CD4-positive, alpha-beta T cell (primary cell): ENCODE measurements at regions not wholly inside any gene's neighbourhood (a gene's known extent, or its start where the extent isn't known, plus 50 kb on each side); places are given as distances from the start of the nearest gene placed in this dataset.

ENCODE experiments used
- ATAC-seq: fragments of 200-7000 bp; cut with Tn5 transposase; one replicate; pipeline ENCODE4 v1.10.0; 2022; ENCODE audit warnings: mild to moderate bottlenecking; ENCODE audit not compliant: poor library complexity
- CTCF ChIA-PET: fragments of 350-600 bp; sonication (Branson Sonifier 250); formaldehyde crosslinking; loops from one replicate; lab custom pipeline; 2021; ENCODE audit warnings: antibody characterized with exemption, inconsistent platforms; lab: Charles Lee
- POLR2A ChIA-PET: fragments of 350-600 bp; sonication (Branson Sonifier 250); formaldehyde crosslinking; loops from one replicate; lab custom pipeline; 2021; ENCODE audit warnings: antibody characterized with exemption, inconsistent platforms; lab: Charles Lee
- DNase-seq, 14 experiments: peaks; one replicate each; pipeline ENCODE4 v3.0.0-alpha.2; 2013 to 2020; ENCODE audit warnings: mixed read lengths in 2 of 14
- H3K27ac ChIP-seq, 2 donors: one replicate each; pipeline versions ENCODE4 v1.5.1 to v1.7.0; 2013; ENCODE audit warnings: low read length in 2 of 2, low read depth in 1 of 2, mild to moderate bottlenecking in 1 of 2
- H3K27me3 ChIP-seq, 2 experiments: 1 replicate in 1 of 2; 2 replicates in 1 of 2; pipeline versions ENCODE4 v1.6.1 to v1.7.0; 2013; ENCODE audit warnings: low read length in 2 of 2, control low read depth in 1 of 2, mild to moderate bottlenecking in 1 of 2, moderate library complexity in 1 of 2; ENCODE audit not compliant: insufficient read depth in 2 of 2, control insufficient read depth in 1 of 2
- H3K36me3 ChIP-seq: one replicate; pipeline ENCODE4 v1.6.1; 2013; ENCODE audit warnings: low read length, control low read depth; ENCODE audit not compliant: insufficient read depth
- H3K4me1 ChIP-seq: one replicate; pipeline ENCODE4 v1.6.1; 2013; ENCODE audit warnings: low read length, control low read depth; ENCODE audit not compliant: insufficient read depth
- H3K4me3 ChIP-seq: one replicate; pipeline ENCODE4 v1.5.1; 2013; ENCODE audit warnings: mild to moderate bottlenecking, low read length, moderate library complexity
- H3K9me3 ChIP-seq, 2 experiments: 1 replicate in 1 of 2; 2 replicates in 1 of 2; pipeline versions ENCODE4 v1.6.1 to v1.7.0; 2013; ENCODE audit warnings: low read length in 2 of 2, mild to moderate bottlenecking in 2 of 2, control low read depth in 1 of 2, moderate library complexity in 1 of 2; ENCODE audit not compliant: control insufficient read depth in 1 of 2, insufficient read depth in 1 of 2
- H3K27ac Mint-ChIP-seq: one replicate; pipeline ENCODE4 v1.8.0; 2020; ENCODE audit warnings: mixed read lengths
- H3K27me3 Mint-ChIP-seq: one replicate; pipeline ENCODE4 v1.8.0; 2021; ENCODE audit warnings: mixed read lengths
- H3K36me3 Mint-ChIP-seq: one replicate; pipeline ENCODE4 v1.8.0; 2021; ENCODE audit warnings: low read depth, mixed read lengths
- H3K4me1 Mint-ChIP-seq: one replicate; pipeline ENCODE4 v1.8.0; 2021; ENCODE audit warnings: low read depth, mixed read lengths
- H3K4me3 Mint-ChIP-seq: one replicate; pipeline ENCODE4 v1.8.0; 2020; ENCODE audit warnings: mild to moderate bottlenecking, mixed read lengths
- H3K9me3 Mint-ChIP-seq: one replicate; pipeline ENCODE4 v1.8.0; 2020; ENCODE audit warnings: mixed read lengths
- intact Hi-C, 2 experiments: fragments of 100-400 bp; cut with DNase I in 1 of 2; cut with micrococcal nuclease in 1 of 2; formaldehyde crosslinking; loops; one replicate each; pipeline versions ENCODE4 v1.15.1 to v1.9.0; 2023 to 2025; cut with DNase I, micrococcal nuclease
- TF ChIP-seq, protein P1 (sequence below): fragments of 200-600 bp; IDR thresholded peaks from one replicate; pipeline ENCODE4 v1.8.0; 2022; ENCODE audit warnings: antibody characterized with exemption, mild to moderate bottlenecking

DNA sequence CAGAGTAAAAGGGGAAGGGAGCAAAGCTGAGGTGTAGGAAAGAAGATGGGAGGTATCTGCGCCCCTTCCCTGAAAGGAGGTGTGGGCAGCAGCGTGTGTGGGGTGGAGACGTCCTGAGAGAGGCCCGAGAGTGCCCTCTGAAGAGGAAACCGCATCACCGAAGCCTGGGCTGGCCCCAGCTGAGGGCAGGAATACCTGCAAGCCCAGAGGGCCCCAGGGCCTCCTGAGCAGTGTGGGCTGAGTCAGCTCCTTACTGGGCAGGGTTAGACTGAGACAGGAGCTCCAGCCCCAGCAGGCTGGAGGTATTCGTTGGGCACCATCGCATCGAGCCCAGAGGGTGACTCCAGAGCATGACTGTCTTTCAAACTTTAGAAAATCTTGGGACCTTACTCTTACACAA lies 534.0 kb upstream of the B3GAT1 start:
- no peak overlapping the region for H3K27ac ChIP-seq
- no peak overlapping the region for H3K4me3 ChIP-seq
- H3K4me1 Mint-ChIP-seq: no peaks in the 10 kb centered on the region
- no peak for ATAC-seq
- no peaks in the 10 kb centered on the region for H3K9me3 Mint-ChIP-seq
- H3K27me3 ChIP-seq: peaks cover 0 to 13% of the 10 kb centered on the region in 2 experiments
- no peaks in the 10 kb centered on the region for H3K4me1 ChIP-seq
- intact Hi-C loops: no loop called here
- H3K36me3 ChIP-seq: no peaks in the 10 kb centered on the region
- H3K4me3 Mint-ChIP-seq: no peak overlapping the region
- no peaks in the 10 kb centered on the region for H3K36me3 Mint-ChIP-seq
- ChIA-PET CTCF (no interaction called here), POLR2A (no interaction called here)
- H3K27me3 Mint-ChIP-seq: peaks cover 28% of the 10 kb centered on the region
- no peak overlapping the region for H3K27ac Mint-ChIP-seq
- TF ChIP-seq, protein P1, sequence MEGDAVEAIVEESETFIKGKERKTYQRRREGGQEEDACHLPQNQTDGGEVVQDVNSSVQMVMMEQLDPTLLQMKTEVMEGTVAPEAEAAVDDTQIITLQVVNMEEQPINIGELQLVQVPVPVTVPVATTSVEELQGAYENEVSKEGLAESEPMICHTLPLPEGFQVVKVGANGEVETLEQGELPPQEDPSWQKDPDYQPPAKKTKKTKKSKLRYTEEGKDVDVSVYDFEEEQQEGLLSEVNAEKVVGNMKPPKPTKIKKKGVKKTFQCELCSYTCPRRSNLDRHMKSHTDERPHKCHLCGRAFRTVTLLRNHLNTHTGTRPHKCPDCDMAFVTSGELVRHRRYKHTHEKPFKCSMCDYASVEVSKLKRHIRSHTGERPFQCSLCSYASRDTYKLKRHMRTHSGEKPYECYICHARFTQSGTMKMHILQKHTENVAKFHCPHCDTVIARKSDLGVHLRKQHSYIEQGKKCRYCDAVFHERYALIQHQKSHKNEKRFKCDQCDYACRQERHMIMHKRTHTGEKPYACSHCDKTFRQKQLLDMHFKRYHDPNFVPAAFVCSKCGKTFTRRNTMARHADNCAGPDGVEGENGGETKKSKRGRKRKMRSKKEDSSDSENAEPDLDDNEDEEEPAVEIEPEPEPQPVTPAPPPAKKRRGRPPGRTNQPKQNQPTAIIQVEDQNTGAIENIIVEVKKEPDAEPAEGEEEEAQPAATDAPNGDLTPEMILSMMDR: no peak
- no peaks in the 10 kb centered on the region for H3K9me3 ChIP-seq
- DNase-seq: no peak

DNA sequence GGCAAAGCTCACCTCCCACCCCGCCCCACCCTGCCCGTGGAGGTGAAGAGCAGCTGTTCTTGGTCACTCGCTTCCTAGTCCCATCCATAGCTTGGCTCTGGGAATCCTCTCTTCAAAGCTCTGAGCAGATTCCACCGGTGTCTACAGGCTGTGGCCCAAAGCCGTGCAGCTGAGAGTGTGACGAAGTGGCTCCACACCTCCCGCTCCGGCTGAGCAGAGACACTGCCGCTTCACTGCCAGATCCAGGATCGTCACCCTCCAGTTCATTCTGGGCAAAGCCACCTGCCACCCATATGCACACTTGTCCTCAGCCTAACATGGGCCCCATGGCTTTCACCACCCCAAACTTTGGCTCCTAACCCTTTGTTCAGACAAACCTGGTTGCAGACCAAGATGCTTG lies 532.9 kb upstream of the B3GAT1 start:
- Mint-ChIP-seq H3K36me3 (no peaks in the 10 kb centered on the region), H3K9me3 (no peaks in the 10 kb centered on the region), H3K27ac (no peak overlapping the region), H3K4me1 (no peaks in the 10 kb centered on the region), H3K4me3 (no peak overlapping the region), H3K27me3 (peaks cover 28% of the 10 kb centered on the region)
- H3K9me3 ChIP-seq: no peaks in the 10 kb centered on the region
- ATAC-seq: no peak
- no peaks in the 10 kb centered on the region for H3K36me3 ChIP-seq
- no peaks in the 10 kb centered on the region for H3K4me1 ChIP-seq
- intact Hi-C loops: no loop called here
- H3K4me3 ChIP-seq: no peak overlapping the region
- H3K27me3 ChIP-seq: peaks cover 0 to 13% of the 10 kb centered on the region in 2 experiments
- ChIA-PET POLR2A (no interaction called here), CTCF (no interaction called here)
- no peak for DNase-seq
- TF ChIP-seq, protein P1: no peak
- H3K27ac ChIP-seq: no peak overlapping the region

DNA sequence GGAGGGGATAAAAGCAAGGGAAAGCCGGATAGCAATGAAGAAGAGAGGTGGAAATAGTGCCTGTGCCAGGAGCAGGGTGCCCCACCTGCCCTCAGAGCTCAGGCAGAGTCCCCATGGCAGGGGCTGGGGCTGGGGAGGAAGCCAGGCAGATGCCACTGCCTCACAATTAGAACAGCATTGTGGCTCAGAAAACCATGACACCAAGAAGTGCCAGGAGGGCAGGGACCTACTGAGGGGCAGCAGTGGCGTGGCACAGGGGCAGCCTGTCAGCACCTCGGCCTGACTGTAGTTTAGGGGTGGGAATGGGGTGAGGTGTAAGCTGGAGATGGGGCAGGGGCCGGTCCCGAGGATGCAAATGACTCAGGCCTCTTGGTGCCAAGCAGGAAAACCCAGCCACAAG lies 532.1 kb upstream of the B3GAT1 start:
- ATAC-seq (no peak), DNase-seq (no peak)
- H3K9me3 Mint-ChIP-seq: no peaks in the 10 kb centered on the region
- no peaks in the 10 kb centered on the region for H3K36me3 Mint-ChIP-seq
- H3K27me3 Mint-ChIP-seq: peaks cover 28% of the 10 kb centered on the region
- H3K9me3 ChIP-seq: no peaks in the 10 kb centered on the region
- TF ChIP-seq, protein P1: no peak
- no peak overlapping the region for H3K27ac Mint-ChIP-seq
- peaks cover 0 to 4% of the 10 kb centered on the region in 2 experiments for H3K27me3 ChIP-seq
- no peak overlapping the region for H3K27ac ChIP-seq
- H3K4me3 ChIP-seq: no peak overlapping the region
- ChIA-PET POLR2A (no interaction called here), CTCF (no interaction called here)
- H3K36me3 ChIP-seq: no peaks in the 10 kb centered on the region
- H3K4me3 Mint-ChIP-seq: no peak overlapping the region
- no peaks in the 10 kb centered on the region for H3K4me1 ChIP-seq
- intact Hi-C loops: no loop called here
- H3K4me1 Mint-ChIP-seq: no peaks in the 10 kb centered on the region
